Endothelial cell of umbilical vein (primary cell): ENCODE measurements at regions not wholly inside any gene's neighbourhood (a gene's known extent, or its start where the extent isn't known, plus 50 kb on each side); places are given as distances from the start of the nearest gene placed in this dataset.

ENCODE experiments used
- BruUV-seq: library from RNA; stranded (reverse); fragments of 400-500 nt; replicated peaks from 2 replicates; lab custom pipeline; 2021; lab: Mats Ljungman, UMichigan
- CTCF ChIA-PET: fragments of 300-600, 350-600 bp; sonication (Branson Sonifier 250); formaldehyde crosslinking; loops from one replicate; lab custom pipeline; 2021; ENCODE audit warnings: antibody characterized with exemption, inconsistent platforms; lab: Charles Lee
- POLR2A ChIA-PET: fragments of 300-600, 350-600 bp; sonication (Branson Sonifier 250); formaldehyde crosslinking; loops from one replicate; lab custom pipeline; 2021; ENCODE audit warnings: antibody characterized with exemption, inconsistent platforms; lab: Charles Lee
- DNase-seq: peaks from one replicate; pipeline ENCODE4 v3.0.0-alpha.2; 2011; ENCODE audit warnings: low read depth, low spot score
- FAIRE-seq: peaks from 2 replicates; lab custom pipeline; 2011; peaks lifted over from hg19 to GRCh38; lab: Jason Lieb, UNC
- H2AFZ ChIP-seq: 2 replicates; pipeline ENCODE4 v1.6.0; 2012; ENCODE audit warnings: low read depth, low read length, control low read depth, inconsistent platforms
- H3K27ac ChIP-seq: 2 replicates; pipeline ENCODE4 v1.5.1; 2011; ENCODE audit warnings: low read depth, mild to moderate bottlenecking, control low read depth, low read length, moderate library complexity; ENCODE audit not compliant: insufficient read depth
- H3K27me3 ChIP-seq, 2 experiments: 2 replicates each; pipeline versions ENCODE4 v1.6.0 to v1.6.1; 2011; ENCODE audit warnings: low read length in 2 of 2, mixed read lengths in 1 of 2; ENCODE audit not compliant: control insufficient read depth in 2 of 2, insufficient read depth in 2 of 2
- H3K36me3 ChIP-seq, 2 experiments: 2 replicates in 1 of 2; 3 replicates in 1 of 2; pipeline ENCODE4 v1.5.1; 2011; ENCODE audit warnings: low read length in 2 of 2, mild to moderate bottlenecking in 1 of 2, moderate library complexity in 1 of 2; ENCODE audit not compliant: control insufficient read depth in 2 of 2, insufficient read depth in 2 of 2; ENCODE audit errors: extremely low read depth in 1 of 2
- H3K4me1 ChIP-seq: 3 replicates; pipeline ENCODE4 v1.5.1; 2011; ENCODE audit warnings: mild to moderate bottlenecking, low read length; ENCODE audit not compliant: control insufficient read depth, insufficient read depth; ENCODE audit errors: extremely low read depth
- H3K4me2 ChIP-seq: 2 replicates; pipeline ENCODE4 v1.6.1; 2011; ENCODE audit warnings: low read length, control low read depth, mixed read lengths; ENCODE audit not compliant: insufficient read depth
- H3K4me3 ChIP-seq, 3 experiments: fragments of 200-600 bp in 1 of 3; sonication (generic), shearing (Covaris generic) in 1 of 3; replicated peaks in 1 of 3; 2 replicates each; pipeline ENCODE4 v1.5.1; 2011 to 2016; ENCODE audit warnings: control low read depth in 3 of 3, low read length in 3 of 3, mild to moderate bottlenecking in 2 of 3, inconsistent platforms in 1 of 3, low read depth in 1 of 3, moderate library complexity in 1 of 3; ENCODE audit not compliant: insufficient read depth in 1 of 3
- H3K79me2 ChIP-seq: 2 replicates; pipeline ENCODE4 v1.6.0; 2012; ENCODE audit warnings: low read length, inconsistent platforms; ENCODE audit not compliant: control insufficient read depth, insufficient read depth
- H3K9ac ChIP-seq: replicated peaks from 2 replicates; pipeline ENCODE3; 2011; ENCODE audit warnings: low read length, control low read depth; ENCODE audit not compliant: insufficient read depth; ENCODE audit errors: extremely low read depth
- H3K9me1 ChIP-seq: replicated peaks from 3 replicates; pipeline ENCODE4 v1.6.0; 2011; ENCODE audit warnings: mild to moderate bottlenecking, low read length; ENCODE audit not compliant: control insufficient read depth, insufficient read depth; ENCODE audit errors: extremely low read depth
- H3K9me3 ChIP-seq: replicated peaks from 2 replicates; pipeline ENCODE4 v1.5.1; 2012; ENCODE audit warnings: low read length, inconsistent platforms; ENCODE audit not compliant: control insufficient read depth, insufficient read depth
- H4K20me1 ChIP-seq: replicated peaks from 2 replicates; pipeline ENCODE3; 2011; ENCODE audit warnings: mild to moderate bottlenecking, low read length; ENCODE audit not compliant: control insufficient read depth, insufficient read depth; ENCODE audit errors: extremely low read depth
- EZH2 ChIP-seq: IDR thresholded peaks from 2 replicates; pipeline ENCODE4 v1.6.1; 2012; ENCODE audit warnings: borderline replicate concordance, low read depth, mild to moderate bottlenecking, moderate library complexity, low read length, inconsistent platforms; ENCODE audit not compliant: severe bottlenecking
- FOS ChIP-seq: IDR thresholded peaks from 2 replicates; pipeline ENCODE4 v1.6.1; 2011; ENCODE audit warnings: mild to moderate bottlenecking, low read length, moderate library complexity, borderline replicate concordance; ENCODE audit not compliant: insufficient read depth
- GATA2 ChIP-seq: IDR thresholded peaks from 2 replicates; pipeline ENCODE4 v1.7.0; 2011; ENCODE audit warnings: low read depth, mild to moderate bottlenecking, moderate library complexity, mixed read lengths, low read length; ENCODE audit not compliant: insufficient read length, insufficient read depth
- JUN ChIP-seq: IDR thresholded peaks from 2 replicates; pipeline ENCODE4 v1.6.1; 2011; ENCODE audit warnings: borderline replicate concordance, low read depth; ENCODE audit not compliant: insufficient read length, insufficient read depth
- MYC ChIP-seq: IDR thresholded peaks from one replicate; pipeline ENCODE4 v1.6.1; 2011; ENCODE audit warnings: mild to moderate bottlenecking, low read depth, low read length
- POLR2A ChIP-seq: IDR thresholded peaks from 2 replicates; pipeline ENCODE4 v1.6.1; 2012; ENCODE audit warnings: low read depth, mild to moderate bottlenecking, control low read depth, low read length
- POLR2AphosphoS5 ChIP-seq: IDR thresholded peaks from 2 replicates; pipeline ENCODE4 v1.6.1; 2012; ENCODE audit warnings: low read depth, mild to moderate bottlenecking, control low read depth, low read length, moderate library complexity; ENCODE audit not compliant: insufficient read depth
- dilution Hi-C: fragments of 300-500 bp; cut with MboI; formaldehyde crosslinking; loops from one replicate; pipeline ENCODE4 v1.15.0; 2019; ENCODE audit warnings: low sequenced_read_pairs; ENCODE audit not compliant: extremely low pct_ligation_motif_present
- intact Hi-C: fragments of 100-400 bp; cut with micrococcal nuclease; formaldehyde crosslinking; loops from one replicate; pipeline ENCODE4 v1.10.0; 2022
- TF ChIP-seq, protein P1 (sequence below), 2 donors: IDR thresholded peaks; 1 replicate in 1 of 2; 2 replicates in 1 of 2; pipeline ENCODE4 v1.5.1; 2011; ENCODE audit warnings: low read length in 2 of 2, mild to moderate bottlenecking in 2 of 2, moderate library complexity in 2 of 2, control low read depth in 1 of 2, inconsistent platforms in 1 of 2, low read depth in 1 of 2; ENCODE audit not compliant: insufficient read depth in 1 of 2; ENCODE audit errors: extremely low read depth in 1 of 2
- TF ChIP-seq, protein P2 (sequence below): IDR thresholded peaks from 2 replicates; pipeline ENCODE4 v1.6.1; 2011; ENCODE audit not compliant: insufficient read depth, insufficient read length

DNA sequence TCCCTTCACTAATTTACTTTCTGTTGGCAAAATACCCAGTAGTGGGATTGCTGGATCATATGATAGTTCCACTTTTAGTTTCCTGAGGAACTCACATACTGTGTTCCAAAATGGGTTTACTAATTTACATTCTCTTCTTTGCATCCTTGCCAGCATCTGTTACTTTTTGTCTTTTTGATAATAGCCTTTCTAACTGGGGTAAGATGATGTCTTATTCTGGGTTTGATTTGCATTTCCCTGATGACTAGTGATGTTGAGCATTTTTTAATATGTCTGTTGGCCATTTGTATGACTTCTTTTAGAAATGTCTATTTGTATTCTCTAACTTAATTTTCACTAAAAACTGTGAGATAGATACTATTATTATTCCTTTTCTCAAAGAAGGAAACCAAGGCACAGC, 411.7 kb downstream of the SOCS6 start:
- no peaks in the 10 kb centered on the region for H3K79me2 ChIP-seq
- H2AFZ ChIP-seq: no peak overlapping the region
- dilution Hi-C loops (no loop called here), intact Hi-C loops (no loop called here)
- no peaks in the 10 kb centered on the region for H3K4me1 ChIP-seq
- no peak overlapping the region for H3K4me3 ChIP-seq
- POLR2A ChIA-PET: no interaction called here
- CTCF ChIA-PET: no interaction called here
- no peaks in the 10 kb centered on the region for H3K27me3 ChIP-seq
- no peak for FAIRE-seq
- no peak overlapping the region for H3K4me2 ChIP-seq
- H3K9me1 ChIP-seq: no peaks in the 10 kb centered on the region
- H3K36me3 ChIP-seq: no peaks in the 10 kb centered on the region
- H4K20me1 ChIP-seq: no peaks in the 10 kb centered on the region
- H3K27ac ChIP-seq: no peak overlapping the region
- H3K9ac ChIP-seq: no peak overlapping the region
- BruUV-seq: no TSS peak
- no peak for DNase-seq
- no peak for TF ChIP-seq MYC
- TF ChIP-seq JUN: no peak
- TF ChIP-seq, protein P1, sequence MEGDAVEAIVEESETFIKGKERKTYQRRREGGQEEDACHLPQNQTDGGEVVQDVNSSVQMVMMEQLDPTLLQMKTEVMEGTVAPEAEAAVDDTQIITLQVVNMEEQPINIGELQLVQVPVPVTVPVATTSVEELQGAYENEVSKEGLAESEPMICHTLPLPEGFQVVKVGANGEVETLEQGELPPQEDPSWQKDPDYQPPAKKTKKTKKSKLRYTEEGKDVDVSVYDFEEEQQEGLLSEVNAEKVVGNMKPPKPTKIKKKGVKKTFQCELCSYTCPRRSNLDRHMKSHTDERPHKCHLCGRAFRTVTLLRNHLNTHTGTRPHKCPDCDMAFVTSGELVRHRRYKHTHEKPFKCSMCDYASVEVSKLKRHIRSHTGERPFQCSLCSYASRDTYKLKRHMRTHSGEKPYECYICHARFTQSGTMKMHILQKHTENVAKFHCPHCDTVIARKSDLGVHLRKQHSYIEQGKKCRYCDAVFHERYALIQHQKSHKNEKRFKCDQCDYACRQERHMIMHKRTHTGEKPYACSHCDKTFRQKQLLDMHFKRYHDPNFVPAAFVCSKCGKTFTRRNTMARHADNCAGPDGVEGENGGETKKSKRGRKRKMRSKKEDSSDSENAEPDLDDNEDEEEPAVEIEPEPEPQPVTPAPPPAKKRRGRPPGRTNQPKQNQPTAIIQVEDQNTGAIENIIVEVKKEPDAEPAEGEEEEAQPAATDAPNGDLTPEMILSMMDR (IDR thresholded peaks at IDR 0.05; ENCODE audit: extremely low read depth in 1 of 2, insufficient read depth in 1 of 2, low read depth in 1 of 2, low read length in 2 of 2): no peak
- no peak for TF ChIP-seq POLR2AphosphoS5
- no peak for TF ChIP-seq FOS
- TF ChIP-seq GATA2: no peak
- TF ChIP-seq POLR2A: no peak
- TF ChIP-seq, protein P2, sequence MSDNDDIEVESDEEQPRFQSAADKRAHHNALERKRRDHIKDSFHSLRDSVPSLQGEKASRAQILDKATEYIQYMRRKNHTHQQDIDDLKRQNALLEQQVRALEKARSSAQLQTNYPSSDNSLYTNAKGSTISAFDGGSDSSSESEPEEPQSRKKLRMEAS: no peak
- TF ChIP-seq EZH2: no peak
- no peaks in the 10 kb centered on the region for H3K9me3 ChIP-seq
